CD4-positive, alpha-beta T cell (primary cell): ENCODE measurements at regions not wholly inside any gene's neighbourhood (a gene's known extent, or its start where the extent isn't known, plus 50 kb on each side); places are given as distances from the start of the nearest gene placed in this dataset.

ENCODE experiments used
- ATAC-seq: fragments of 200-7000 bp; cut with Tn5 transposase; one replicate; pipeline ENCODE4 v1.10.0; 2022; ENCODE audit warnings: mild to moderate bottlenecking; ENCODE audit not compliant: poor library complexity
- CTCF ChIA-PET: fragments of 350-600 bp; sonication (Branson Sonifier 250); formaldehyde crosslinking; loops from one replicate; lab custom pipeline; 2021; ENCODE audit warnings: antibody characterized with exemption, inconsistent platforms; lab: Charles Lee
- POLR2A ChIA-PET: fragments of 350-600 bp; sonication (Branson Sonifier 250); formaldehyde crosslinking; loops from one replicate; lab custom pipeline; 2021; ENCODE audit warnings: antibody characterized with exemption, inconsistent platforms; lab: Charles Lee
- DNase-seq, 14 experiments: peaks; one replicate each; pipeline ENCODE4 v3.0.0-alpha.2; 2013 to 2020; ENCODE audit warnings: mixed read lengths in 2 of 14
- H3K27ac ChIP-seq, 2 donors: one replicate each; pipeline versions ENCODE4 v1.5.1 to v1.7.0; 2013; ENCODE audit warnings: low read length in 2 of 2, low read depth in 1 of 2, mild to moderate bottlenecking in 1 of 2
- H3K27me3 ChIP-seq, 2 experiments: 1 replicate in 1 of 2; 2 replicates in 1 of 2; pipeline versions ENCODE4 v1.6.1 to v1.7.0; 2013; ENCODE audit warnings: low read length in 2 of 2, control low read depth in 1 of 2, mild to moderate bottlenecking in 1 of 2, moderate library complexity in 1 of 2; ENCODE audit not compliant: insufficient read depth in 2 of 2, control insufficient read depth in 1 of 2
- H3K36me3 ChIP-seq: one replicate; pipeline ENCODE4 v1.6.1; 2013; ENCODE audit warnings: low read length, control low read depth; ENCODE audit not compliant: insufficient read depth
- H3K4me1 ChIP-seq: one replicate; pipeline ENCODE4 v1.6.1; 2013; ENCODE audit warnings: low read length, control low read depth; ENCODE audit not compliant: insufficient read depth
- H3K4me3 ChIP-seq: one replicate; pipeline ENCODE4 v1.5.1; 2013; ENCODE audit warnings: mild to moderate bottlenecking, low read length, moderate library complexity
- H3K9me3 ChIP-seq, 2 experiments: 1 replicate in 1 of 2; 2 replicates in 1 of 2; pipeline versions ENCODE4 v1.6.1 to v1.7.0; 2013; ENCODE audit warnings: low read length in 2 of 2, mild to moderate bottlenecking in 2 of 2, control low read depth in 1 of 2, moderate library complexity in 1 of 2; ENCODE audit not compliant: control insufficient read depth in 1 of 2, insufficient read depth in 1 of 2
- H3K27ac Mint-ChIP-seq: one replicate; pipeline ENCODE4 v1.8.0; 2020; ENCODE audit warnings: mixed read lengths
- H3K27me3 Mint-ChIP-seq: one replicate; pipeline ENCODE4 v1.8.0; 2021; ENCODE audit warnings: mixed read lengths
- H3K36me3 Mint-ChIP-seq: one replicate; pipeline ENCODE4 v1.8.0; 2021; ENCODE audit warnings: low read depth, mixed read lengths
- H3K4me1 Mint-ChIP-seq: one replicate; pipeline ENCODE4 v1.8.0; 2021; ENCODE audit warnings: low read depth, mixed read lengths
- H3K4me3 Mint-ChIP-seq: one replicate; pipeline ENCODE4 v1.8.0; 2020; ENCODE audit warnings: mild to moderate bottlenecking, mixed read lengths
- H3K9me3 Mint-ChIP-seq: one replicate; pipeline ENCODE4 v1.8.0; 2020; ENCODE audit warnings: mixed read lengths
- CTCF ChIP-seq: fragments of 200-600 bp; IDR thresholded peaks from one replicate; pipeline ENCODE4 v1.8.0; 2022; ENCODE audit warnings: antibody characterized with exemption, mild to moderate bottlenecking
- intact Hi-C, 2 experiments: fragments of 100-400 bp; cut with DNase I in 1 of 2; cut with micrococcal nuclease in 1 of 2; formaldehyde crosslinking; loops; one replicate each; pipeline versions ENCODE4 v1.15.1 to v1.9.0; 2023 to 2025; cut with DNase I, micrococcal nuclease

DNA sequence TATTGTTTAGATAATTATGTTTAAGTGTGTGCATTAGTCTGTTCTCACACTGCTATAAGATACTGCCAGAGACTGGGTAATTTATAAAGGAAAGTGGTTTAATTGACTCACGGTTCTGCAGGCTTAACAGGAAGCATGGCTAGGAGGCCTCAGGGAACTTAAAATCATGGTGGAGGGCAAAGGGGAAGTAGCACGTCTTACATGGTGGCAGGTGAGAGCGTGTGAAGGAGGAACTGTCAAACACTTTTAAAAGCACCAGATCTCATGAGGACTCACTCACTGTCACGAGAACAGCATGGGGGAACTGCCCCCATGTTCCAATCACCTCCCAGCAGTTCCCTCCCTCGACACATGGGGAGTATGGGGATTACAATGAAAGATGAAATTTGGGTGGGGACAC, 203.5 kb upstream of the GOT2 start:
- no peak for TF ChIP-seq CTCF
- ChIA-PET POLR2A (no interaction called here), CTCF (no interaction called here)
- H3K36me3 Mint-ChIP-seq, result no peaks in the 10 kb centered on the region
- no peak overlapping the region for H3K4me3 ChIP-seq
- peaks cover 6% of the 10 kb centered on the region for H3K9me3 Mint-ChIP-seq
- no peaks in the 10 kb centered on the region for H3K4me1 Mint-ChIP-seq
- H3K9me3 ChIP-seq, result no peaks in the 10 kb centered on the region
- no peaks in the 10 kb centered on the region for H3K36me3 ChIP-seq
- no peaks in the 10 kb centered on the region for H3K27me3 ChIP-seq
- H3K4me1 ChIP-seq, result no peaks in the 10 kb centered on the region
- intact Hi-C loops, result no loop called here
- H3K27ac ChIP-seq, result no peak overlapping the region
- no peak for ATAC-seq
- H3K27ac Mint-ChIP-seq, result no peak overlapping the region
- DNase-seq, result no peak
- no peaks in the 10 kb centered on the region for H3K27me3 Mint-ChIP-seq
- H3K4me3 Mint-ChIP-seq, result no peak overlapping the region

GRCh38 chr16:58933186-58933585, 199.1 kb upstream of the GOT2 start:
- ChIA-PET CTCF (no interaction called here), POLR2A (no interaction called here)
- no peak overlapping the region for H3K27ac Mint-ChIP-seq
- H3K27me3 Mint-ChIP-seq, result no peaks in the 10 kb centered on the region
- TF ChIP-seq CTCF, result no peak
- intact Hi-C loops, result no loop called here
- no peaks in the 10 kb centered on the region for H3K36me3 Mint-ChIP-seq
- no peak overlapping the region for H3K4me3 ChIP-seq
- no peaks in the 10 kb centered on the region for H3K27me3 ChIP-seq
- ATAC-seq, result no peak
- H3K4me3 Mint-ChIP-seq, result no peak overlapping the region
- H3K27ac ChIP-seq, result no peak overlapping the region
- H3K9me3 Mint-ChIP-seq, result peaks cover 12% of the 10 kb centered on the region
- no peaks in the 10 kb centered on the region for H3K36me3 ChIP-seq
- H3K4me1 Mint-ChIP-seq, result no peaks in the 10 kb centered on the region
- DNase-seq, result no peak
- H3K4me1 ChIP-seq, result no peaks in the 10 kb centered on the region
- H3K9me3 ChIP-seq, result no peaks in the 10 kb centered on the region

DNA sequence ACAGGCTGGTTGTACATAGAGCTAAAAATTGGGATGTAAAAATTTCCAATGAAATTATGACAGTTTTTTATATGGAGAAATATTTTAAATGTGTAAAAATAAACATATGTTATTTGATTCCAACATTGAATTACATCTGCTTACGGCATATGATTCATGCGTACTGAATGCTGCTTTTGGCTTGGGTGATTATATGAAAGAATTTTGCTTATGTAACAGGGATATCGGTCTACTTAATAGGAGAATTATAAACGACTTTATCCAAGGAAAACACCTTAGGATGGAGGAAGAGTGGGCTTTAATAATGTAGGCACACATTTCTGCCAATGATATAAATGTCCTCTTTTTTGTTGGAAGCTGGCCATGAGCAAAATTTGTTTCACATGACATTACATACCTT, 197.3 kb upstream of the GOT2 start:
- H3K9me3 ChIP-seq, result no peaks in the 10 kb centered on the region
- DNase-seq (no peak), ATAC-seq (no peak)
- no peak overlapping the region for H3K27ac Mint-ChIP-seq
- H3K27me3 Mint-ChIP-seq, result no peaks in the 10 kb centered on the region
- ChIA-PET POLR2A (no interaction called here), CTCF (no interaction called here)
- TF ChIP-seq CTCF, result no peak
- no peaks in the 10 kb centered on the region for H3K36me3 Mint-ChIP-seq
- no peaks in the 10 kb centered on the region for H3K36me3 ChIP-seq
- H3K4me3 Mint-ChIP-seq, result no peak overlapping the region
- no peaks in the 10 kb centered on the region for H3K4me1 ChIP-seq
- H3K4me3 ChIP-seq, result no peak overlapping the region
- intact Hi-C loops, result no loop called here
- H3K27me3 ChIP-seq, result no peaks in the 10 kb centered on the region
- peaks cover 12% of the 10 kb centered on the region for H3K9me3 Mint-ChIP-seq
- H3K27ac ChIP-seq, result no peak overlapping the region
- H3K4me1 Mint-ChIP-seq, result no peaks in the 10 kb centered on the region
